ENCODE measurements at regions not wholly inside any gene's neighbourhood (a gene's known extent, or its start where the extent isn't known, plus 50 kb on each side); places are given as distances from the start of the nearest gene placed in this dataset.

DNA sequence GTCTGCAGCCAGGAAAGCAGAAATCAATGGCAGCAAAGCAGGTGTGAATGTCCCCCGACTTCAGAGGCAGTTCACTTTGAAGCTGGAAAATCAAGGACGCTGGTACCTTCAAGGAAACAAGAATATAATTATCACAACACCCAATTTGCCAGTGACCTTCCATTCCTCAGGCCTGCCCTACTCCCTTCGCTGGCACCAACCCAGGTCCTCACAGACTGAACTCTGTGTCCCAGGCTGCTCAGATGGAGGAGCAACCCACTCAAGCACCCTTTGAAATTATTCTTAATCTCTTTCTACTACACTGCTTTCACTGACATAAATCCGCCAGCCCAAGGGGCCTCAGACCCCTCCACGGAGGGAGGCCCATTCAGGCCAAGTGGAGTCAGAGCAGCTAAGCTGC is 64.7 kb upstream of the WT1 start:
- CTCF ChIA-PET (ENCODE audit: partially characterized antibody): no interaction called here

More for the DNA sequence above, 64.7 kb upstream of the WT1 start:
- Histone ChIP-seq H2BK5ac (ENCODE audit: low read depth, low read length) (no peak overlapping the region), H2BK120ac (replicated peaks; ENCODE audit: low read depth, low read length) (no peak overlapping the region), H4K91ac (replicated peaks; ENCODE audit: insufficient read length, low read length) (no peak overlapping the region), H3K4me3 (ENCODE audit: extremely low read depth in 1 of 4, insufficient read depth in 2 of 4, low read depth in 3 of 4, low read length in 4 of 4) (no peak overlapping the region), H4K8ac (ENCODE audit: extremely low read depth, insufficient read depth, low read length) (no peak overlapping the region), H3K23me2 (ENCODE audit: low read depth, low read length) (no peaks in the 10 kb centered on the region), H4K20me1 (replicated peaks in 1 of 2; ENCODE audit: control insufficient read depth in 1 of 2, insufficient read depth in 2 of 2, low read length in 2 of 2) (no peaks in the 10 kb centered on the region), H3K4me2 (ENCODE audit: insufficient read depth in 1 of 2, low read depth in 2 of 2, low read length in 2 of 2) (no peak overlapping the region), H2AFZ (ENCODE audit: low read length) (no peak overlapping the region), H3K56ac (replicated peaks; ENCODE audit: insufficient read length, low read depth, low read length) (no peak overlapping the region), H3K27ac (ENCODE audit: low read depth, low read length) (no peak overlapping the region), H3K18ac (ENCODE audit: extremely low read depth, low read length) (no peak overlapping the region), H3K23ac (ENCODE audit: insufficient read length) (no peak overlapping the region), H2AK5ac (ENCODE audit: low read depth, low read length) (no peak overlapping the region), H3K9me3 (ENCODE audit: insufficient read depth in 2 of 2, low read depth in 1 of 2, low read length in 1 of 2) (no peaks in the 10 kb centered on the region), H2BK12ac (ENCODE audit: low read depth, low read length) (no peak overlapping the region), H3K27me3 (replicated peaks in 1 of 4; ENCODE audit: control insufficient read depth in 3 of 4, extremely low read depth in 1 of 4, insufficient read depth in 3 of 4, low read length in 3 of 4) (no peaks in the 10 kb centered on the region), H3K14ac (ENCODE audit: insufficient read length) (no peak overlapping the region), H2BK20ac (ENCODE audit: low read length) (no peak overlapping the region), H3K4me1 (replicated peaks in 1 of 4; ENCODE audit: control insufficient read depth in 3 of 4, insufficient read depth in 4 of 4, low read length in 3 of 4) (no peaks in the 10 kb centered on the region), H3K79me2 (ENCODE audit: control insufficient read depth in 1 of 2, insufficient read depth in 2 of 2, low read length in 2 of 2) (no peaks in the 10 kb centered on the region), H3K36me3 (ENCODE audit: control insufficient read depth in 2 of 4, insufficient read depth in 4 of 4, low read length in 3 of 4) (no peaks in the 10 kb centered on the region), H4K5ac (ENCODE audit: insufficient read length, low read depth, low read length) (no peak overlapping the region), H3K79me1 (ENCODE audit: low read depth, low read length) (no peaks in the 10 kb centered on the region), H3K9ac (replicated peaks in 1 of 4; ENCODE audit: extremely low read depth in 1 of 4, low read depth in 3 of 4, low read length in 3 of 4) (no peak overlapping the region), H3K4ac (replicated peaks; ENCODE audit: insufficient read length, low read depth, low read length) (no peak overlapping the region), H2BK15ac (ENCODE audit: low read length) (no peak overlapping the region)
- no peak for TF ChIP-seq TEAD4 (IDR thresholded peaks at IDR 0.05; ENCODE audit: low read depth, low read length)
- TF ChIP-seq TAF1 (IDR thresholded peaks at IDR 0.05; ENCODE audit: low read depth, low read length): no peak
- no peak for TF ChIP-seq RAD21 (IDR thresholded peaks at IDR 0.05 in 1 of 2, conservative IDR thresholded peaks at IDR 0.05 in 1 of 2; ENCODE audit: low read depth in 2 of 2, low read length in 2 of 2)
- TF ChIP-seq YY1 (IDR thresholded peaks at IDR 0.05; ENCODE audit: low read depth, low read length): no peak
- TF ChIP-seq HDAC2 (IDR thresholded peaks at IDR 0.05; ENCODE audit: borderline replicate concordance in 1 of 2, low read depth in 2 of 2, low read length in 2 of 2): no peak
- no peak for TF ChIP-seq SP4 (IDR thresholded peaks at IDR 0.05; ENCODE audit: low read length)
- TF ChIP-seq POLR2AphosphoS5 (IDR thresholded peaks at IDR 0.05; ENCODE audit: low read depth, low read length): no peak
- no peak for TF ChIP-seq TBP (IDR thresholded peaks at IDR 0.05; ENCODE audit: low read depth, low read length)
- no peak for TF ChIP-seq CBX5 (IDR thresholded peaks at IDR 0.05; ENCODE audit: low read depth, low read length)
- no peak for TF ChIP-seq SIN3A (conservative IDR thresholded peaks at IDR 0.05 in 1 of 2, IDR thresholded peaks at IDR 0.05 in 1 of 2; ENCODE audit: low read depth in 1 of 2, low read length in 2 of 2)
- TF ChIP-seq SP2 (IDR thresholded peaks at IDR 0.05; ENCODE audit: low read length): no peak
- TF ChIP-seq SUZ12 (IDR thresholded peaks at IDR 0.05; ENCODE audit: low read length): no peak
- no peak for TF ChIP-seq ZNF274 (IDR thresholded peaks at IDR 0.05; ENCODE audit: borderline replicate concordance, extremely low read depth, low read length)
- no peak for DNase-seq (ENCODE audit: low read depth in 1 of 2, low spot score in 2 of 2)
- 85% methylated on average over 5 of the region's 5 CpGs; no CpG with 5 or more reads in 1 of the 2 experiments for WGBS, 2 experiments (ENCODE audit: extremely low coverage in 1 of 2, insufficient coverage in 1 of 2, insufficient read length in 1 of 2, insufficient replicate concordance in 2 of 2, low coverage in 1 of 2, low lambda C conversion rate in 2 of 2, missing lambda C conversion rate in 1 of 2)
- FAIRE-seq: no peak
- POLR2A ChIA-PET (ENCODE audit: partially characterized antibody): no interaction called here
